Kidney epithelial cell (primary cell): ENCODE measurements at regions not wholly inside any gene's neighbourhood (a gene's known extent, or its start where the extent isn't known, plus 50 kb on each side); places are given as distances from the start of the nearest gene placed in this dataset.

ENCODE experiments used
- DNase-seq: peaks from one replicate; pipeline ENCODE4 v3.0.0-alpha.2; 2010; ENCODE audit warnings: low read depth
- H3K27me3 ChIP-seq: 2 replicates; pipeline ENCODE4 v1.6.0; 2011; ENCODE audit warnings: low read length; ENCODE audit not compliant: control insufficient read depth, insufficient read depth
- H3K36me3 ChIP-seq: 2 replicates; pipeline ENCODE4 v1.5.1; 2011; ENCODE audit warnings: low read length; ENCODE audit not compliant: control insufficient read depth, insufficient read depth
- H3K4me3 ChIP-seq: 2 replicates; pipeline ENCODE4 v1.5.1; 2011; ENCODE audit warnings: low read depth, mild to moderate bottlenecking, control low read depth, low read length
- CTCF ChIP-seq: IDR thresholded peaks from 2 replicates; pipeline ENCODE4 v1.5.1; 2011; ENCODE audit warnings: mild to moderate bottlenecking, moderate library complexity, low read length, control low read depth, inconsistent platforms; ENCODE audit not compliant: insufficient read depth, poor library complexity, severe bottlenecking

- Histone ChIP-seq H3K27me3 (no peaks in the 10 kb centered on the region), H3K4me3 (no peak overlapping the region), H3K36me3 (no peaks in the 10 kb centered on the region)
- no peak for TF ChIP-seq CTCF
- DNase-seq = no peak
These were observed 273.9 kb downstream of the GADD45G start for GRCh38 chr9:89878687-89879086.

- no peak for TF ChIP-seq CTCF
- no peak for DNase-seq
- H3K4me3 ChIP-seq = no peak overlapping the region
These were observed 274.5 kb downstream of the GADD45G start for GRCh38 chr9:89879276-89879675.

GRCh38 chr9:89879701-89880100, 274.9 kb downstream of the GADD45G start:
- TF ChIP-seq CTCF = no peak
- Histone ChIP-seq H3K4me3 (no peak overlapping the region), H3K36me3 (no peaks in the 10 kb centered on the region), H3K27me3 (no peaks in the 10 kb centered on the region)
- no peak for DNase-seq

More at GRCh38 chr9:89879276-89879675, 274.5 kb downstream of the GADD45G start:
- Histone ChIP-seq H3K27me3 (no peaks in the 10 kb centered on the region), H3K36me3 (no peaks in the 10 kb centered on the region)

GRCh38 chr9:89880161-89880560, 275.3 kb downstream of the GADD45G start:
- no peak for TF ChIP-seq CTCF
- Histone ChIP-seq H3K36me3 (no peaks in the 10 kb centered on the region), H3K27me3 (no peaks in the 10 kb centered on the region), H3K4me3 (no peak overlapping the region)
- DNase-seq = no peak

- no peak for TF ChIP-seq CTCF
- no peaks in the 10 kb centered on the region for H3K36me3 ChIP-seq
- H3K4me3 ChIP-seq = no peak overlapping the region
- DNase-seq = no peak
- no peaks in the 10 kb centered on the region for H3K27me3 ChIP-seq
These were observed 275.9 kb downstream of the GADD45G start for GRCh38 chr9:89880721-89881120.

- H3K36me3 ChIP-seq = no peaks in the 10 kb centered on the region
- H3K27me3 ChIP-seq = no peaks in the 10 kb centered on the region
- no peak overlapping the region for H3K4me3 ChIP-seq
- DNase-seq = no peak
- no peak for TF ChIP-seq CTCF
These were observed 276.6 kb downstream of the GADD45G start for GRCh38 chr9:89881431-89881830.
